Panc1 (cell line): ENCODE measurements at regions not wholly inside any gene's neighbourhood (a gene's known extent, or its start where the extent isn't known, plus 50 kb on each side); places are given as distances from the start of the nearest gene placed in this dataset.

Experiments
- ATAC-seq: fragments of 200-7000 bp; cut with Tn5 transposase; 2 replicates; pipeline ENCODE4 v1.9.1; 2020; ENCODE audit warnings: mild to moderate bottlenecking, moderate library complexity
- BruUV-seq: library from RNA; stranded (reverse); fragments of 400-500 nt; replicated peaks from 2 replicates; lab custom pipeline; 2021; lab: Mats Ljungman, UMichigan
- CTCF ChIA-PET: fragments of 300-600 bp; sonication (Branson Sonifier 250); formaldehyde crosslinking; loops from one replicate; lab custom pipeline; 2022; ENCODE audit warnings: antibody characterized with exemption; lab: Charles Lee
- POLR2A ChIA-PET: fragments of 300-600 bp; sonication (Branson Sonifier 250); formaldehyde crosslinking; loops from one replicate; lab custom pipeline; 2022; ENCODE audit warnings: antibody characterized with exemption; lab: Charles Lee
- DNase-seq: peaks from one replicate; pipeline ENCODE4 v3.0.0-alpha.2; 2010; ENCODE audit warnings: low read depth, low spot score
- H3K27ac ChIP-seq: 2 replicates; pipeline ENCODE4 v1.5.1; 2011; ENCODE audit warnings: mild to moderate bottlenecking, low read length, inconsistent platforms
- H3K27me3 ChIP-seq: fragments of 200-500 bp; sonication (Bioruptor generic); 2 replicates; pipeline ENCODE4 v1.6.0; 2014; ENCODE audit warnings: low read length, inconsistent platforms; ENCODE audit not compliant: control insufficient read depth, insufficient read depth
- H3K36me3 ChIP-seq: fragments of 200-500 bp; sonication (Bioruptor generic); 2 replicates; pipeline ENCODE4 v1.5.1; 2014; ENCODE audit warnings: inconsistent platforms, mild to moderate bottlenecking, low read length, moderate library complexity; ENCODE audit not compliant: control insufficient read depth, insufficient read depth
- H3K4me1 ChIP-seq: 2 replicates; pipeline ENCODE4 v1.5.1; 2011; ENCODE audit warnings: inconsistent platforms, mild to moderate bottlenecking, low read length, moderate library complexity; ENCODE audit not compliant: control insufficient read depth, insufficient read depth
- H3K4me3 ChIP-seq, 2 experiments: 2 replicates each; pipeline ENCODE4 v1.5.1; 2011 to 2012; ENCODE audit warnings: low read depth in 2 of 2, low read length in 2 of 2, mild to moderate bottlenecking in 2 of 2, inconsistent platforms in 1 of 2, moderate library complexity in 1 of 2
- H3K9me3 ChIP-seq: fragments of 200-500 bp; sonication (Bioruptor generic); 2 replicates; pipeline ENCODE4 v1.5.1; 2014; ENCODE audit warnings: low read depth, mild to moderate bottlenecking, inconsistent platforms, low read length, moderate library complexity; ENCODE audit not compliant: control insufficient read depth, insufficient read depth
- POLR2AphosphoS5 ChIP-seq: IDR thresholded peaks from 2 replicates; pipeline ENCODE4 v1.6.1; 2012; ENCODE audit warnings: mild to moderate bottlenecking, low read depth, low read length, moderate library complexity
- SIN3A ChIP-seq: IDR thresholded peaks from 2 replicates; pipeline ENCODE4 v1.6.1; 2012; ENCODE audit warnings: low read depth, mild to moderate bottlenecking, low read length, moderate library complexity, borderline replicate concordance; ENCODE audit not compliant: insufficient read depth
- TCF7L2 ChIP-seq: IDR thresholded peaks from 2 replicates; pipeline ENCODE4 v1.6.1; 2011; ENCODE audit warnings: mild to moderate bottlenecking, low read depth, low read length, inconsistent platforms
- in situ Hi-C: cut with HindIII; loops from 2 replicates; pipeline ENCODE4 v1.10.0; 2016; ENCODE audit warnings: low sequenced_read_pairs, low pct_unique_long_range_greater_than_20kb
- intact Hi-C: fragments of 100-400 bp; cut with micrococcal nuclease; formaldehyde crosslinking; loops from one replicate; pipeline ENCODE4 v1.10.0; 2022; ENCODE audit not compliant: unreplicated experiment
- TF ChIP-seq, protein P1 (sequence below), 2 experiments: IDR thresholded peaks; 2 replicates each; pipeline ENCODE4 v1.6.1; 2011 to 2012; ENCODE audit warnings: low read depth in 2 of 2, control low read depth in 1 of 2, low read length in 1 of 2, mild to moderate bottlenecking in 1 of 2, moderate library complexity in 1 of 2; ENCODE audit not compliant: insufficient read depth in 1 of 2
- TF ChIP-seq, protein P2 (sequence below): fragments of 450-650 bp; IDR thresholded peaks from 2 replicates; pipeline ENCODE4 v1.5.1; 2017; ENCODE audit warnings: mild to moderate bottlenecking

DNA sequence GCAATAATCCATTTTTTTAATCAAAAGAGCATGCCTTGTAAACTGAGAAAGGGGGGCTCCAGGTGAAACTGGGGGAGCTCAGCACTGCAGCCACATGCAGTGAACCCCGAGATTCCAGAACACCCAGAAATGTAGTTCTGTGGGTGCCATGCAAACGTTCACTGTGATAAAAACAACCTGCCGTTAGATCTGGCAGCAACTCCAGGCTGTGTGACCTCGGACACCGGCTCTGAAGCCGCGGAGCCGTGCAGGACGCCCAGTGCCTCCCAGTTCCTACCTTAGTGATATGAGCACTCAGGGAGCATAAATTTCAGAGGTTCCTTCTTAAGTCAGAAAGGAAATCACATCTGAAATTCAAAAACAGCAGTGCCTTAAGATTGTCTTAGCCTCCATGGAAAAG, 85.4 kb upstream of the THBS2 start:
- Histone ChIP-seq H3K4me3 (no peak overlapping the region), H3K9me3 (no peaks in the 10 kb centered on the region), H3K4me1 (peaks cover 9% of the 10 kb centered on the region), H3K27ac (no peak overlapping the region), H3K27me3 (no peaks in the 10 kb centered on the region), H3K36me3 (no peaks in the 10 kb centered on the region)
- ATAC-seq (no peak), DNase-seq (no peak)
- POLR2A ChIA-PET, result no interaction called here
- TF ChIP-seq POLR2AphosphoS5 (no peak), SIN3A (no peak), TCF7L2 (no peak)
- TF ChIP-seq, protein P1, sequence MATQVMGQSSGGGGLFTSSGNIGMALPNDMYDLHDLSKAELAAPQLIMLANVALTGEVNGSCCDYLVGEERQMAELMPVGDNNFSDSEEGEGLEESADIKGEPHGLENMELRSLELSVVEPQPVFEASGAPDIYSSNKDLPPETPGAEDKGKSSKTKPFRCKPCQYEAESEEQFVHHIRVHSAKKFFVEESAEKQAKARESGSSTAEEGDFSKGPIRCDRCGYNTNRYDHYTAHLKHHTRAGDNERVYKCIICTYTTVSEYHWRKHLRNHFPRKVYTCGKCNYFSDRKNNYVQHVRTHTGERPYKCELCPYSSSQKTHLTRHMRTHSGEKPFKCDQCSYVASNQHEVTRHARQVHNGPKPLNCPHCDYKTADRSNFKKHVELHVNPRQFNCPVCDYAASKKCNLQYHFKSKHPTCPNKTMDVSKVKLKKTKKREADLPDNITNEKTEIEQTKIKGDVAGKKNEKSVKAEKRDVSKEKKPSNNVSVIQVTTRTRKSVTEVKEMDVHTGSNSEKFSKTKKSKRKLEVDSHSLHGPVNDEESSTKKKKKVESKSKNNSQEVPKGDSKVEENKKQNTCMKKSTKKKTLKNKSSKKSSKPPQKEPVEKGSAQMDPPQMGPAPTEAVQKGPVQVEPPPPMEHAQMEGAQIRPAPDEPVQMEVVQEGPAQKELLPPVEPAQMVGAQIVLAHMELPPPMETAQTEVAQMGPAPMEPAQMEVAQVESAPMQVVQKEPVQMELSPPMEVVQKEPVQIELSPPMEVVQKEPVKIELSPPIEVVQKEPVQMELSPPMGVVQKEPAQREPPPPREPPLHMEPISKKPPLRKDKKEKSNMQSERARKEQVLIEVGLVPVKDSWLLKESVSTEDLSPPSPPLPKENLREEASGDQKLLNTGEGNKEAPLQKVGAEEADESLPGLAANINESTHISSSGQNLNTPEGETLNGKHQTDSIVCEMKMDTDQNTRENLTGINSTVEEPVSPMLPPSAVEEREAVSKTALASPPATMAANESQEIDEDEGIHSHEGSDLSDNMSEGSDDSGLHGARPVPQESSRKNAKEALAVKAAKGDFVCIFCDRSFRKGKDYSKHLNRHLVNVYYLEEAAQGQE (IDR thresholded peaks at IDR 0.05; ENCODE audit: insufficient read depth in 1 of 2, low read depth in 2 of 2, low read length in 1 of 2), result no peak
- TF ChIP-seq, protein P2, sequence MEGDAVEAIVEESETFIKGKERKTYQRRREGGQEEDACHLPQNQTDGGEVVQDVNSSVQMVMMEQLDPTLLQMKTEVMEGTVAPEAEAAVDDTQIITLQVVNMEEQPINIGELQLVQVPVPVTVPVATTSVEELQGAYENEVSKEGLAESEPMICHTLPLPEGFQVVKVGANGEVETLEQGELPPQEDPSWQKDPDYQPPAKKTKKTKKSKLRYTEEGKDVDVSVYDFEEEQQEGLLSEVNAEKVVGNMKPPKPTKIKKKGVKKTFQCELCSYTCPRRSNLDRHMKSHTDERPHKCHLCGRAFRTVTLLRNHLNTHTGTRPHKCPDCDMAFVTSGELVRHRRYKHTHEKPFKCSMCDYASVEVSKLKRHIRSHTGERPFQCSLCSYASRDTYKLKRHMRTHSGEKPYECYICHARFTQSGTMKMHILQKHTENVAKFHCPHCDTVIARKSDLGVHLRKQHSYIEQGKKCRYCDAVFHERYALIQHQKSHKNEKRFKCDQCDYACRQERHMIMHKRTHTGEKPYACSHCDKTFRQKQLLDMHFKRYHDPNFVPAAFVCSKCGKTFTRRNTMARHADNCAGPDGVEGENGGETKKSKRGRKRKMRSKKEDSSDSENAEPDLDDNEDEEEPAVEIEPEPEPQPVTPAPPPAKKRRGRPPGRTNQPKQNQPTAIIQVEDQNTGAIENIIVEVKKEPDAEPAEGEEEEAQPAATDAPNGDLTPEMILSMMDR, result no peak
- in situ Hi-C loops, result no loop called here
- intact Hi-C loops, result no loop called here
- BruUV-seq, result no TSS peak
- CTCF ChIA-PET, result no interaction called here

DNA sequence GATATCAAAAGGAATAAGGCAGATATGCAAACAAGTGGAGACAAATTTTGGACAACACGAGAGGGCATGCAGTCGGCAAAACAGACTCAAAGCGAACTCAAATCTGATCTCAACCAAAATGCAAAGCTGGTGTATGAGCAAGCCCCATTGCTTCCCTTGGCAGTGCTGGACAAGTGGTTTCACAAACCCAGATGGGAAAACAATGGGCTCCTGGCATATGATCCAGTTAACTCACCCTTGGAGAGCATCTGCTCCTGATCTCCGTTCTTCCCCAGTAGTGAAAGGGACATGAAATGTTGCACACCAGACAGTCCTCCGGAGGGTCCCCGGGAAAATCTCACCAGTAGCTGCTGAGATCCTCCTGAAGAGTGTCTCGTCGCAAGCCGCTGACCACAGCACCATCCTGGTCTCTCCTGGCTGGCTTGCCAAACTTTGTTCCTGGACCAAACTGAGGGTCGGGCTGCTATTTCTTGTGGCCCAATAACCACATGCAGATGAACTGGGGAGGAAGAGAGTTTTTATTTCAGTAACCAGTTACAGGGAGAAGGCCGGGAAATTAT, 84.3 kb upstream of the THBS2 start:
- in situ Hi-C loops (no loop called here), intact Hi-C loops (no loop called here)
- DNase-seq, result no peak
- CTCF ChIA-PET, result no interaction called here
- BruUV-seq, result no TSS peak
- no peaks in the 10 kb centered on the region for H3K36me3 ChIP-seq
- no peak for ATAC-seq
- TF ChIP-seq SIN3A (no peak), TCF7L2 (no peak), POLR2AphosphoS5 (no peak)
- TF ChIP-seq, protein P2, result no peak
- TF ChIP-seq, protein P1 (IDR thresholded peaks at IDR 0.05; ENCODE audit: insufficient read depth in 1 of 2, low read depth in 2 of 2, low read length in 1 of 2), result no peak
- no peak overlapping the region for H3K27ac ChIP-seq
- POLR2A ChIA-PET, result interaction anchor here (0.6 kb wide), 2 partner anchors 286 to 507 kb away, joined by 3 to 4 read pairs; no protein-coding TSS in a partner anchor
- no peaks in the 10 kb centered on the region for H3K9me3 ChIP-seq
- H3K4me1 ChIP-seq, result peaks cover 9% of the 10 kb centered on the region
- H3K27me3 ChIP-seq, result no peaks in the 10 kb centered on the region
- no peak overlapping the region for H3K4me3 ChIP-seq
